ENCODE measurements at regions not wholly inside any gene's neighbourhood (a gene's known extent, or its start where the extent isn't known, plus 50 kb on each side); places are given as distances from the start of the nearest gene placed in this dataset.
A peak's percentile ranks its signal among the peaks of the same experiment; 100 is the strongest.

GRCh38 chr4:186875476-186875875 lies 151.8 kb upstream of the FAT1 start (continued):
- no peak for TF ChIP-seq NRL (CRISPR knock-in tag; IDR thresholded peaks at IDR 0.05; ENCODE audit: borderline replicate concordance)
- no peak for TF ChIP-seq ZNF746 (CRISPR knock-in tag; IDR thresholded peaks at IDR 0.05)
- no peak for TF ChIP-seq ZNF160 (CRISPR knock-in tag; IDR thresholded peaks at IDR 0.05)
- TF ChIP-seq, protein P1, sequence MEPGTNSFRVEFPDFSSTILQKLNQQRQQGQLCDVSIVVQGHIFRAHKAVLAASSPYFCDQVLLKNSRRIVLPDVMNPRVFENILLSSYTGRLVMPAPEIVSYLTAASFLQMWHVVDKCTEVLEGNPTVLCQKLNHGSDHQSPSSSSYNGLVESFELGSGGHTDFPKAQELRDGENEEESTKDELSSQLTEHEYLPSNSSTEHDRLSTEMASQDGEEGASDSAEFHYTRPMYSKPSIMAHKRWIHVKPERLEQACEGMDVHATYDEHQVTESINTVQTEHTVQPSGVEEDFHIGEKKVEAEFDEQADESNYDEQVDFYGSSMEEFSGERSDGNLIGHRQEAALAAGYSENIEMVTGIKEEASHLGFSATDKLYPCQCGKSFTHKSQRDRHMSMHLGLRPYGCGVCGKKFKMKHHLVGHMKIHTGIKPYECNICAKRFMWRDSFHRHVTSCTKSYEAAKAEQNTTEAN (CRISPR knock-in tag; conservative IDR thresholded peaks at IDR 0.05) = no peak
- no peak for TF ChIP-seq SIN3A (IDR thresholded peaks at IDR 0.05; ENCODE audit: borderline replicate concordance, low read depth, low read length)
- no peak for TF ChIP-seq ZNF556 (CRISPR knock-in tag; IDR thresholded peaks at IDR 0.05; ENCODE audit: borderline replicate concordance)
- no peak for TF ChIP-seq ZNF639 (CRISPR knock-in tag; conservative IDR thresholded peaks at IDR 0.05)
- TF ChIP-seq EHMT2 (IDR thresholded peaks at IDR 0.05; ENCODE audit: borderline replicate concordance, low read depth, low read length) = no peak
- TF ChIP-seq, protein P2, sequence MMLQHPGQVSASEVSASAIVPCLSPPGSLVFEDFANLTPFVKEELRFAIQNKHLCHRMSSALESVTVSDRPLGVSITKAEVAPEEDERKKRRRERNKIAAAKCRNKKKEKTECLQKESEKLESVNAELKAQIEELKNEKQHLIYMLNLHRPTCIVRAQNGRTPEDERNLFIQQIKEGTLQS (CRISPR knock-in tag; IDR thresholded peaks at IDR 0.05) = no peak

GRCh38 chr4:186876961-186877626 lies 153.4 kb upstream of the FAT1 start:
- intact Hi-C loops (cut with micrococcal nuclease; ENCODE audit: unreplicated experiment) = no loop called here
- Histone ChIP-seq H3K27ac (ENCODE audit: extremely low read length, insufficient read depth, low read length) (no peak overlapping the region), H3K9ac (ENCODE audit: insufficient read depth, low read depth, low read length) (no peak overlapping the region), H3K4me2 (ENCODE audit: low read depth, low read length) (no peak overlapping the region), H2AFZ (ENCODE audit: low read length) (no peak overlapping the region), H3K9me3 (ENCODE audit: low read length) (no peaks in the 10 kb centered on the region), H3K79me2 (ENCODE audit: insufficient read depth, low read length) (no peaks in the 10 kb centered on the region), H4K20me1 (ENCODE audit: insufficient read depth, low read length) (no peaks in the 10 kb centered on the region), H3K4me3 (replicated peaks in 1 of 3; ENCODE audit: insufficient read depth in 1 of 3, low read depth in 2 of 3, low read length in 3 of 3) (no peak overlapping the region), H3K4me1 (ENCODE audit: insufficient read depth, low read length) (no peaks in the 10 kb centered on the region), H3K27me3 (ENCODE audit: control insufficient read depth in 1 of 2, insufficient read depth in 2 of 2, low read length in 2 of 2) (peaks cover 0 to 2% of the 10 kb centered on the region in 2 experiments; a peak in 2 of 5 replicates), H3K36me3 (replicated peaks in 1 of 2; ENCODE audit: control insufficient read depth in 1 of 2, insufficient read depth in 2 of 2, low read length in 2 of 2) (no peaks in the 10 kb centered on the region)
- peak; percentile 23 for FAIRE-seq
- no peak for DNase-seq (ENCODE audit: low spot score)
- ATAC-seq = no peak
- no TSS peak for BruUV-seq (replicated peaks)
- in situ Hi-C loops (cut with HindIII; ENCODE audit: extremely low pct_ligation_motif_present, low pct_unique_long_range_greater_than_20kb) = no loop called here
- WGBS (ENCODE audit: low lambda C conversion rate) = 34% methylated on average over 6 of the region's 6 CpGs
- ChIA-PET POLR2A (no interaction called here), CTCF (ENCODE audit: low intra/inter-chr PET ratio, low total read pairs) (no interaction called here)
- TF ChIP-seq MNT (IDR thresholded peaks at IDR 0.05) = peak; percentile 57; the same call in 1 of the 2 replicates
- no peak for TF ChIP-seq CHCHD3 (CRISPR knock-in tag; IDR thresholded peaks at IDR 0.05)
